ENCODE measurements at regions not wholly inside any gene's neighbourhood (a gene's known extent, or its start where the extent isn't known, plus 50 kb on each side); places are given as distances from the start of the nearest gene placed in this dataset.
A peak's percentile ranks its signal among the peaks of the same experiment; 100 is the strongest.

DNA sequence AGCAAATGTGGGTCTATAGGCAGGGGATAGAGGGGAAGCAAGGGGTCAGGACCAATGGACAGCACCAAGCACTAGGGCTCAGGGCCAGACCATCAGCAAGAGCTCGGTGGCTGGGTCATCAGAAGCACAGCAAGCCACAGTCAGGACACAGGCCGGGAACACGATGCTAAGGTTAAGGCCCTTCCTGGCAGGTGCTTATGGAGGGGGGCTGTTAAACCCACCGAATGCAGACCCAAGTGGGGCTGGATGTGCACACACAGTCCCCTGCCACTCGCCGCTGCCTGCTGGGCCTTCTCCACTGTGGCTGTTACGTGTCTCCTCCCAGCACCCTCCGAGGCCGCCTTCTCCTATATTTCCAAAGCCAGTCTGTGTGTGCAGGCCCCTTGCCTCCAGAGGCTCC is 220.1 kb downstream of the TOMM20 start:
- Histone ChIP-seq H3K36me3 (no peaks in the 10 kb centered on the region), H3K4me3 (no peak overlapping the region), H3K4me1 (peaks cover 0 to 32% (median 16%) of the 10 kb centered on the region in 3 donors), H3K9me3 (no peaks in the 10 kb centered on the region), H3K27ac (peak overlapping the region in 3 of 4 donors; percentile 52 to 71 (median 56)), H3K27me3 (no peaks in the 10 kb centered on the region)
- WGBS, 2 donors (ENCODE audit: low coverage in 1 of 2), result 89 to 90% methylated on average over 2 to 6 of the region's 9 CpGs
- TF ChIP-seq POLR2AphosphoS5 (IDR thresholded peaks at IDR 0.05), result no peak
- TF ChIP-seq POLR2A (IDR thresholded peaks at IDR 0.05), result no peak
- TF ChIP-seq EP300 (IDR thresholded peaks at IDR 0.05), result no peak
- TF ChIP-seq, protein P1, sequence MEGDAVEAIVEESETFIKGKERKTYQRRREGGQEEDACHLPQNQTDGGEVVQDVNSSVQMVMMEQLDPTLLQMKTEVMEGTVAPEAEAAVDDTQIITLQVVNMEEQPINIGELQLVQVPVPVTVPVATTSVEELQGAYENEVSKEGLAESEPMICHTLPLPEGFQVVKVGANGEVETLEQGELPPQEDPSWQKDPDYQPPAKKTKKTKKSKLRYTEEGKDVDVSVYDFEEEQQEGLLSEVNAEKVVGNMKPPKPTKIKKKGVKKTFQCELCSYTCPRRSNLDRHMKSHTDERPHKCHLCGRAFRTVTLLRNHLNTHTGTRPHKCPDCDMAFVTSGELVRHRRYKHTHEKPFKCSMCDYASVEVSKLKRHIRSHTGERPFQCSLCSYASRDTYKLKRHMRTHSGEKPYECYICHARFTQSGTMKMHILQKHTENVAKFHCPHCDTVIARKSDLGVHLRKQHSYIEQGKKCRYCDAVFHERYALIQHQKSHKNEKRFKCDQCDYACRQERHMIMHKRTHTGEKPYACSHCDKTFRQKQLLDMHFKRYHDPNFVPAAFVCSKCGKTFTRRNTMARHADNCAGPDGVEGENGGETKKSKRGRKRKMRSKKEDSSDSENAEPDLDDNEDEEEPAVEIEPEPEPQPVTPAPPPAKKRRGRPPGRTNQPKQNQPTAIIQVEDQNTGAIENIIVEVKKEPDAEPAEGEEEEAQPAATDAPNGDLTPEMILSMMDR (IDR thresholded peaks at IDR 0.05), result no peak
- no peak for ATAC-seq

DNA sequence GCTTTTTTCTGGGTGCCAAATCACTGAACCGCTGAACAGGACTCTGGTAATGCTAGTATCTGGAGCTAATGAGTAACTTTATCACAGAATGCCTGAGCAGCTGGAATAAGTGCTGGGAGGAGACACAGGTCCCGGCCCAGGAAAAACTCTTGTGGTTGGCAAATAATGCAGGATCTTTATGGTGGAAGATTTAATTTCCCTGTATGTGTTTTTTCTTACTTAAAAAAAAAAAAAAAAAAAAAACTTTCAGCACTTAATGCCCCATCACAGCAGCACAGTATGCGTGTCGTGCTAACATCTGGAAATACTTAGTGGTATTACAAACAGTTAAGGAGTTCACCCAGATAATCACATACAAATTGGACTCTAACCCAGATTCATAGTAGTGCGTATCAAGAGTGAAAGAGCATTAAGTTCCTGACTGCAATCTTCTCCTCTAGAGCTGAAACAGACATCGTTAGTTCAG is 220.7 kb downstream of the TOMM20 start:
- WGBS, 2 donors (ENCODE audit: low coverage in 1 of 2), result 49 to 81% methylated on average over 5 to 6 of the region's 6 CpGs
- peak overlapping the region in 3 of 4 donors; percentile 52 to 71 (median 56) for H3K27ac ChIP-seq
- peak; percentile 64 for ATAC-seq
- H3K36me3 ChIP-seq, result no peaks in the 10 kb centered on the region
- H3K4me1 ChIP-seq, result peaks cover 0 to 26% (median 11%) of the 10 kb centered on the region in 3 donors
- no peaks in the 10 kb centered on the region for H3K27me3 ChIP-seq
- H3K9me3 ChIP-seq, result no peaks in the 10 kb centered on the region
- no peak for TF ChIP-seq POLR2A (IDR thresholded peaks at IDR 0.05)
- TF ChIP-seq POLR2AphosphoS5 (IDR thresholded peaks at IDR 0.05), result no peak
- TF ChIP-seq, protein P1 (IDR thresholded peaks at IDR 0.05), result no peak
- H3K4me3 ChIP-seq, result no peak overlapping the region

DNA sequence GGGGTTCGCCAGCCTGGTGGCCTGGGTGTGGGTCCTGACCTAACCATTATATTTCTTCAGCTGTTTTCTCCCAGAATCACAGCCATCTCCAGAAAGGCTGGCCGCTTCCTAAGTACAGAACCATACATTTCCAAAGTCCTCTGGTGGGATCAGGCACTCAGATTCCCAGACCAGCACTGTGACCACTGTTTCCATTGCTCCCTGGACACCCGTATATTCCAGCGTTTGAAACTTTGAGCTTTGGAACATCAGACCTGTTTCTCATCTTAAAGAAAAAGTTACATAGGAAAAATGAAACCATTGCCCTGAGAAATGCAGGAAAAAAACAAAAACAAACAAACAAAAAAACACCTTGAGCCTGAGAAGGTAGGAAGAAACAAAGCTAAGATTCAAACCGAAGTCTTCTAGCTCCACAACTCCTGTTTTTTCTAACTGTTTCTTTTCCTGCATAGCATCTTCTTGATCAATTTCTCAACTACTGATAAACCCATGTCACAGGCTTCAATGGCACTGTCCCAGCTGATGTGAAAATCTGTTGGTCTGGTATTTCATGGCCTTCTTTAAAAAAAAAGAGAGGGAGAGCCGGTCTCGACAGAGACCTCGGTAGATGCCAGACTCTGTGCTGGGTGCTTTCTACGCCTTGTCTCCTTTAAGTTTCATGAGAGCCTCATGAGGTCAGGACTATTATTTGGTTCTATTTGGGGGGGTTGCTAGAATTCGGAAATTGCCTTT is 221.3 kb downstream of the TOMM20 start:
- peaks cover 0 to 20% (median 8%) of the 10 kb centered on the region in 3 donors for H3K4me1 ChIP-seq
- ATAC-seq, result peak; percentile 23

GRCh38 chr1:234906654-234907053 is 222.0 kb downstream of the TOMM20 start:
- 75 to 94% methylated on average over 2 to 5 of the region's 5 CpGs for WGBS, 2 donors (ENCODE audit: low coverage in 1 of 2)
- ATAC-seq, result no peak
- no peak overlapping the region for H3K27ac ChIP-seq
- H3K9me3 ChIP-seq, result no peaks in the 10 kb centered on the region
- H3K4me1 ChIP-seq, result peaks cover 0 to 13% (median 3%) of the 10 kb centered on the region in 3 donors
- H3K36me3 ChIP-seq, result no peaks in the 10 kb centered on the region
- H3K27me3 ChIP-seq, result no peaks in the 10 kb centered on the region
- TF ChIP-seq, protein P1 (IDR thresholded peaks at IDR 0.05), result no peak
- TF ChIP-seq POLR2A (IDR thresholded peaks at IDR 0.05) (no peak), POLR2AphosphoS5 (IDR thresholded peaks at IDR 0.05) (no peak)
- no peak overlapping the region for H3K4me3 ChIP-seq

More for the DNA sequence above, 221.3 kb downstream of the TOMM20 start:
- Histone ChIP-seq H3K27ac (peak overlapping the region in 1 of 4 donors; percentile 71), H3K4me3 (no peak overlapping the region), H3K9me3 (no peaks in the 10 kb centered on the region), H3K27me3 (no peaks in the 10 kb centered on the region), H3K36me3 (no peaks in the 10 kb centered on the region)
- WGBS, 2 donors (ENCODE audit: low coverage in 1 of 2), result 75 to 92% methylated on average over 7 to 8 of the region's 10 CpGs
- TF ChIP-seq, protein P1 (IDR thresholded peaks at IDR 0.05), result no peak
- TF ChIP-seq POLR2AphosphoS5 (IDR thresholded peaks at IDR 0.05) (no peak), EP300 (IDR thresholded peaks at IDR 0.05) (no peak), POLR2A (IDR thresholded peaks at IDR 0.05) (no peak)
